SU-DHL-6 (cell line): ENCODE measurements at regions not wholly inside any gene's neighbourhood (a gene's known extent, or its start where the extent isn't known, plus 50 kb on each side); places are given as distances from the start of the nearest gene placed in this dataset.

ENCODE experiments used
- CTCF ChIP-seq: fragments of 200-600 bp; sonication (generic); IDR thresholded peaks from one replicate; pipeline ENCODE4 v1.5.1; 2017; ENCODE audit warnings: antibody characterized with exemption, mild to moderate bottlenecking, low read length, moderate library complexity; ENCODE audit not compliant: insufficient read depth, poor library complexity, severe bottlenecking
- EZH2phosphoT487 ChIP-seq: fragments of 200-600 bp; sonication (generic), shearing (Covaris generic); conservative IDR thresholded peaks from 2 replicates; pipeline ENCODE4 v1.6.1; 2018; ENCODE audit warnings: mild to moderate bottlenecking, antibody characterized with exemption, low read length, moderate library complexity, mixed read lengths

- TF ChIP-seq CTCF (no peak), EZH2phosphoT487 (no peak)
Observed at GRCh38 chr2:43152741-43153647, 73.4 kb downstream of the ZFP36L2 start.
